Neural cell (in vitro differentiated cells): ENCODE measurements at regions not wholly inside any gene's neighbourhood (a gene's known extent, or its start where the extent isn't known, plus 50 kb on each side); places are given as distances from the start of the nearest gene placed in this dataset.

ENCODE experiments used
- EP300 ChIP-seq: fragments of 450-650 bp; conservative IDR thresholded peaks from 2 replicates; pipeline ENCODE4 v1.6.1; 2014; ENCODE audit warnings: antibody characterized with exemption, mild to moderate bottlenecking, moderate library complexity; ENCODE audit not compliant: poor library complexity, severe bottlenecking
- EZH2 ChIP-seq: fragments of 200-600, 300-800 bp; shearing (Covaris generic), sonication (generic); IDR thresholded peaks from 2 replicates; pipeline ENCODE4 v1.6.1; 2014; ENCODE audit warnings: antibody characterized with exemption, low read length, borderline replicate concordance, mild to moderate bottlenecking; ENCODE audit not compliant: insufficient read depth, poor library complexity, severe bottlenecking
- RAD21 ChIP-seq: fragments of 450-650 bp; conservative IDR thresholded peaks from 2 replicates; pipeline ENCODE4 v1.6.1; 2014; ENCODE audit warnings: antibody characterized with exemption, mild to moderate bottlenecking, moderate library complexity
- REST ChIP-seq: IDR thresholded peaks from 2 replicates; pipeline ENCODE4 v1.6.1; 2012; ENCODE audit warnings: borderline replicate concordance
- TAF1 ChIP-seq: IDR thresholded peaks from 2 replicates; pipeline ENCODE4 v1.6.1; 2012; ENCODE audit warnings: low read depth
- TF ChIP-seq, protein P1 (sequence below): fragments of 450-650 bp; IDR thresholded peaks from 2 replicates; pipeline ENCODE4 v1.5.1; 2014; ENCODE audit warnings: antibody characterized with exemption, mild to moderate bottlenecking, moderate library complexity; ENCODE audit not compliant: poor library complexity, severe bottlenecking

- TF ChIP-seq, protein P1, sequence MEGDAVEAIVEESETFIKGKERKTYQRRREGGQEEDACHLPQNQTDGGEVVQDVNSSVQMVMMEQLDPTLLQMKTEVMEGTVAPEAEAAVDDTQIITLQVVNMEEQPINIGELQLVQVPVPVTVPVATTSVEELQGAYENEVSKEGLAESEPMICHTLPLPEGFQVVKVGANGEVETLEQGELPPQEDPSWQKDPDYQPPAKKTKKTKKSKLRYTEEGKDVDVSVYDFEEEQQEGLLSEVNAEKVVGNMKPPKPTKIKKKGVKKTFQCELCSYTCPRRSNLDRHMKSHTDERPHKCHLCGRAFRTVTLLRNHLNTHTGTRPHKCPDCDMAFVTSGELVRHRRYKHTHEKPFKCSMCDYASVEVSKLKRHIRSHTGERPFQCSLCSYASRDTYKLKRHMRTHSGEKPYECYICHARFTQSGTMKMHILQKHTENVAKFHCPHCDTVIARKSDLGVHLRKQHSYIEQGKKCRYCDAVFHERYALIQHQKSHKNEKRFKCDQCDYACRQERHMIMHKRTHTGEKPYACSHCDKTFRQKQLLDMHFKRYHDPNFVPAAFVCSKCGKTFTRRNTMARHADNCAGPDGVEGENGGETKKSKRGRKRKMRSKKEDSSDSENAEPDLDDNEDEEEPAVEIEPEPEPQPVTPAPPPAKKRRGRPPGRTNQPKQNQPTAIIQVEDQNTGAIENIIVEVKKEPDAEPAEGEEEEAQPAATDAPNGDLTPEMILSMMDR, result no peak
- TF ChIP-seq EP300 (no peak), EZH2 (no peak), RAD21 (no peak), TAF1 (no peak), REST (no peak)
Measured at GRCh38 chr21:39051588-39051949, 131.7 kb downstream of the PSMG1 start.
